ENCODE measurements at regions not wholly inside any gene's neighbourhood (a gene's known extent, or its start where the extent isn't known, plus 50 kb on each side); places are given as distances from the start of the nearest gene placed in this dataset.
A peak's percentile ranks its signal among the peaks of the same experiment; 100 is the strongest.
"Not testable (repeated sequence)": the region's sequence is repeated elsewhere in the genome, so short reads cannot be mapped to it uniquely, and the experiment has no call there.

DNA sequence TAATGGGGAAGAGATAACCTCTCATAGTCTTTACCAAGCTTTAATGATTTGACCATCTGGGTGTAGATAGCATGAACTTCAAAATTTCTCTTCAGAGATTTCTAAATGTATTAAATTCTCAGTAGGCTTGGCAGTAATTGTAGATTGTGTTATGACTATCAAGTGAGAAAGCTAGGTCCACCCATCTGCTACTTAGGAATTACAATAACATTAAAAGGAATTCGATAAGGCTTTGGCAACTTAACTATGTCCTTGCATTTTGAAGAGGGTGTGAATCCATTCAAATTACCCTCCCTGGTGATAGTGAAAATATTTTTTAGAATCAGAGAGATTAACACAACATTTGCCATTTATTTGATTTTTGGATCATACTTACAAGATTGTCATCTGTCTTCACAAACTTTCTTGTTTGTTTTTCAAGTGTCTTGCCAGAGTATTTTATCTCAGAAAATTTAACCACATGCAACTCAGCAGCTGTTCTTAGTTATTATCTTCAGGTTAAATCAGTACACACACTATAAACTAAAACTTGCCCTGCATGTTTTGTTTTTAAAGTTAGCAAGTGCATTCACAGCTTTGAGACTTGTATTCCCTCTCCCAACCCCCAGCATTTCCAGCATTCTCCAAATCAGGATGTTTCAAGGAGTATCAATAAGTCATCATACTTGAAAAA, 69.6 kb upstream of the COL8A1 start:
- TF ChIP-seq, protein P1, sequence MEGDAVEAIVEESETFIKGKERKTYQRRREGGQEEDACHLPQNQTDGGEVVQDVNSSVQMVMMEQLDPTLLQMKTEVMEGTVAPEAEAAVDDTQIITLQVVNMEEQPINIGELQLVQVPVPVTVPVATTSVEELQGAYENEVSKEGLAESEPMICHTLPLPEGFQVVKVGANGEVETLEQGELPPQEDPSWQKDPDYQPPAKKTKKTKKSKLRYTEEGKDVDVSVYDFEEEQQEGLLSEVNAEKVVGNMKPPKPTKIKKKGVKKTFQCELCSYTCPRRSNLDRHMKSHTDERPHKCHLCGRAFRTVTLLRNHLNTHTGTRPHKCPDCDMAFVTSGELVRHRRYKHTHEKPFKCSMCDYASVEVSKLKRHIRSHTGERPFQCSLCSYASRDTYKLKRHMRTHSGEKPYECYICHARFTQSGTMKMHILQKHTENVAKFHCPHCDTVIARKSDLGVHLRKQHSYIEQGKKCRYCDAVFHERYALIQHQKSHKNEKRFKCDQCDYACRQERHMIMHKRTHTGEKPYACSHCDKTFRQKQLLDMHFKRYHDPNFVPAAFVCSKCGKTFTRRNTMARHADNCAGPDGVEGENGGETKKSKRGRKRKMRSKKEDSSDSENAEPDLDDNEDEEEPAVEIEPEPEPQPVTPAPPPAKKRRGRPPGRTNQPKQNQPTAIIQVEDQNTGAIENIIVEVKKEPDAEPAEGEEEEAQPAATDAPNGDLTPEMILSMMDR (IDR thresholded peaks at IDR 0.05; ENCODE audit: control insufficient read depth, extremely low read depth, insufficient read depth): no peak
- H3K4me3 ChIP-seq (ENCODE audit: low read depth, low read length): no peak overlapping the region
- DNase-seq (ENCODE audit: low read depth): peak; percentile 81

DNA sequence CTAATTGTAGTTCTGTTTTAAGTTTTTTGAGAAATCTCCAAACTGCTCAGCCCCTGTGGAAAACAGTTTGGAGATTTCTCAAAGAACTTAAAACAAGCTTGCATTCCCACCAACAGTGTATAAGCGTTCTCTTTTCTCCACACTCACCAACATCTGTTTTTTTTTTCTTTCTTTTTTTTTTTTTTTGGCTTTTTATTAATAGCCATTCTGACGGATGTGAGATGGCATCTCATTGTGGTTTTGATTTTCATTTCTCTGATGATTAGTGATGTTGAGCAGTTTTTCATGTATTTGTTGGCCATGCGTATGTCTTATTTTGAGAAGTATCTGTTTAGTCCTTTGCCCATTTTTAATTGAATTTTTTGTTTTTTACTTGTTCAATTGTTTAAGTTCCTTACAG, 73.1 kb upstream of the COL8A1 start:
- TF ChIP-seq, protein P1 (IDR thresholded peaks at IDR 0.05; ENCODE audit: control insufficient read depth, extremely low read depth, insufficient read depth): no peak

DNA sequence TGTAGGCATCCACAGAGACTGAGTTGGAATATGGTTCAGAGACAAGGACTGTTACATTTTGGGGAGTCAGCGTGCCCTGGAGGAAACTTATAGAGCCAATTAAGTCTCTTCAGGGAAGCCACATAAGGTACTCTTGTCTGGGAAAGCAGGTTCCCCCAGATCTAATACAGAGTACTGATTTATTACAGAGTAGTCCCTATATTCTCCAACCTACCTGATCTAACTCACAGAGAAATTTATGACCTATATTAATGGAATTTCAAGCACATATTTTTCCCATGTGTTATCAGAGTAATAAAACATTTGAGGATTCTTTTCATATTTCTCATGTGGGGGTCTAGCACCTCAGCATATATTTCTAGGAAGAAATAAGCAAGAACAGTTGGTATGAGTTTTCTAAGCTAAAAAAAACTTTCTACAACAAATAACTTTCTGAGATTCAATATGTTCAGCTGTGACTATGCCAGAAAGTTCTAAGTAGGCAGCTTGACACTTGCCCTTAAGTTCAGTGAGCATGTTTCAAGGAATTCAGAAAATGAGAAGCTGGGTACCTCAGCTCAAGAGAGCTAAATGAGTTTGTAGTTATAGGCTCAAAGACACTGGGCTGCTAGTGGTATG, 75.3 kb upstream of the COL8A1 start:
- no peak overlapping the region for H3K4me3 ChIP-seq (ENCODE audit: low read depth, low read length)
- TF ChIP-seq, protein P1 (IDR thresholded peaks at IDR 0.05; ENCODE audit: control insufficient read depth, extremely low read depth, insufficient read depth): no peak
- no peak for DNase-seq (ENCODE audit: low read depth)

More for the DNA sequence above, 73.1 kb upstream of the COL8A1 start:
- no peak overlapping the region for H3K4me3 ChIP-seq (ENCODE audit: low read depth, low read length)
- DNase-seq (ENCODE audit: low read depth): no peak

DNA sequence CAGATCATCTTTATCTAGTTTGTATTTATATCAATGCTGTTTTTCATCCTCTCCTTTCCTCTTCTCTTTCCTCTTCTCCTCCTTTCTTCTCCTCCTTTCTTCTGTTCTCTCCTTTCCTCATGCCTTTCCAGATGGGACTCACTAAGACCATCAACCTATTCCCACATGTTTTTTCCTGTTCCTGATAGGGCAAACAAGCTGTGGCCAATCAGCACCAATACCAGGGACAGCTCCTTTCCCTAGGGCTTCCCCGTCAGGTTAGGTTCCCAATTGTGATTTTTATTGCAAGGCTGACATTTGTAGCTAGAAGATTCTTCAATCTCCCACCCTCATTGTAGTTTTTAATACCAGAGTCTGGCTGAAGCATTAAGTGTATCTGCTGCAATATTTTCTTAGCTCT, 76.3 kb upstream of the COL8A1 start:
- TF ChIP-seq, protein P1 (IDR thresholded peaks at IDR 0.05; ENCODE audit: control insufficient read depth, extremely low read depth, insufficient read depth): no peak
- DNase-seq (ENCODE audit: low read depth): no peak

DNA sequence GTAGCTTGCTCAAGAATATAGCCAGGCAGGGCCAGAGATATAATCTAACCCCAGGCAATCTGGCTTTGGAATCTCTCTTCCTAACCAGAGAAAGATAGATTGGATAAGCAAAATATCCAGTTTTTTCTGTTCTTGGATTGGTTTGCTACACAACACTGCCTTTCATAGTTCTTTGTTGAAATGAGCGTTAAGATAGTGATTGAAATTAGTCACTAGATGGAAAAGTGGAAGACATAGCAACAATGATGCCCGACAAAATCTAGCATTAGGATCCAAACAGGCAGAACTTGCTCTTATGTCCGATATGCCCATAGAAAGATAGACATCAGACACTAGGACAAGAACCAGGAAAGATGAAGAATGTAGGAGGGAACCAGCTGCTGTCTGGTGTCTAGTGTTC, 77.3 kb upstream of the COL8A1 start:
- no peak for DNase-seq (ENCODE audit: low read depth)
- TF ChIP-seq, protein P1 (IDR thresholded peaks at IDR 0.05; ENCODE audit: control insufficient read depth, extremely low read depth, insufficient read depth): no peak
- H3K4me3 ChIP-seq (ENCODE audit: low read depth, low read length): no peak overlapping the region

More for the DNA sequence above, 76.3 kb upstream of the COL8A1 start:
- no peak overlapping the region for H3K4me3 ChIP-seq (ENCODE audit: low read depth, low read length)

DNA sequence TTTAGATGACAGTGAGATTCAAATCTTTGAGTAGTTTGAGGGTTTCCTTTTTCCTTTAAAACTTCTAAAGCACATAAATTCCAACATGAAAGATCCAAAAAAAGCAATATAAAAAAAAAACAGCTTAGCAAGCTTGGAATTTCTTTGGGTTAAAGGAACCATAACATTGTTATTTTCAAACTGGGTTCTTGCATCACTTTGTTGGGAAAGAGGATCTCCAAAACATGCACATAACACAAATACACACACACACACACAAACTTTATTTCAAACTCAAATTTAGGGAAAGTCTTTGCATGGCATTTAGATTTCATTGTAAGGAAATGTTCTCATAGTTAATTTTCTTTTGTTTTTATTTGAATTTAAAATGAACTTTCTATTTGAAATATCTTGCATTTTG, 79.2 kb upstream of the COL8A1 start:
- no peak overlapping the region for H3K4me3 ChIP-seq (ENCODE audit: low read depth, low read length)
- TF ChIP-seq, protein P1 (IDR thresholded peaks at IDR 0.05; ENCODE audit: control insufficient read depth, extremely low read depth, insufficient read depth): no peak
- no peak for DNase-seq (ENCODE audit: low read depth)

DNA sequence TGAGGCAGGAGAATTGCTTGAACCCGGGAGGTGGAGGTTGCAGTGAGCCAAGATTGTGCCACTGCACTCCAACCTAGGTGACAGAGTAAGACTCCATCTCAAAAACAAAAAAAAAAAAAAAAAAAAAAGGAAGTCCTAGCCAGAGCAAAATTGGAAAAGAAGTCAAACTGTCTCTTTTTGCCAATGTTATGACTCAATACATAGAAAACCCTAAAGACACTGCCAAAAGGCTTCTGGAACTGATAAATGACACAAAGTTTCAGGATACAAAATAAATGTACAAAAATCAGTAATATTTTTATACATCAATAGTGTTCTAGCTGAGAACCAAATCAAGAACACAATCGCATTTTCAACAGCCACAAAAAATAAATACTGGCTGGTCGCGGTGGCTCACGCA, 82.5 kb upstream of the COL8A1 start:
- H3K4me3 ChIP-seq (ENCODE audit: low read depth, low read length); DNase-seq (ENCODE audit: low read depth): not testable (repeated sequence)

Data from LNCaP clone FGC (cell line).